ENCODE measurements at regions not wholly inside any gene's neighbourhood (a gene's known extent, or its start where the extent isn't known, plus 50 kb on each side); places are given as distances from the start of the nearest gene placed in this dataset.

DNA sequence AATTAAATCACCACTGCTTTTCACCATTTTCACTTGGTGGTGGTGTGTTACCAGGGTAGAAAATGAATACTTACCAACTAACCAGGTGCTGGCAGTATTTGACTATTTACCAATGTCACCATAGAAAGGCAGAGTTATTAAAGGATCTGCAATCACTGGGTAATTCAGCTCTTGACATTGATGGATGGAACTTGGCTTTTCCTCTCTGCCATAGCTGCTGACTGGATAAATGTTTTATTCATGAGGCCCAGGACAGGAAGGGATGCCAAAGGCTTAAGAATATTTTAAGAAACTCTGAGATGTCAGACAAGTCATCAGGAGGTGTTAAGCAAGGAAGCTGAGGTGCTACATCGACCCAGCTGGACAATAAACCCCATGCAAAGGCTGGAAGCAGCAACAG, 495.5 kb upstream of the CFAP20DC start:
- no peak for DNase-seq (ENCODE audit: low read depth)

DNA sequence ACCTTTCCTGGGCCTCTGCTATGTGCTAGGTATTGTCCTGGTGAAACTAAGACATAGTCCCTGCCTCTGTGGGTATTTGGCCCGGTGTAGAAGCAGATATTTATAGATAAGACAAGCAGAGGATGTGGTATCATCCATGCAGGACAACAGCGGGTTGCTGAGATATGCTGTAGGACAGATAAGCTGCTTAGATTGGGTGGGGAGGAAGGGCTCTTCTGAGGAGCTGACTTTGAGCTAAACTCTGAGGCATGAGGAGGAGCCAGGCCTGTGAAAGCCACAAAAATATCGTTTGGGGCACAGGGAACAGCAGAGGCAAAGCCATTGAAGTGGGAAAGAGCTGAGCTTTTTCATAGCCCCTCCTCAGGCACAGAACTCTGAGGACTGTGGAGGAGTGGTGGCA, 492.5 kb upstream of the CFAP20DC start:
- no peak for DNase-seq (ENCODE audit: low read depth)

DNA sequence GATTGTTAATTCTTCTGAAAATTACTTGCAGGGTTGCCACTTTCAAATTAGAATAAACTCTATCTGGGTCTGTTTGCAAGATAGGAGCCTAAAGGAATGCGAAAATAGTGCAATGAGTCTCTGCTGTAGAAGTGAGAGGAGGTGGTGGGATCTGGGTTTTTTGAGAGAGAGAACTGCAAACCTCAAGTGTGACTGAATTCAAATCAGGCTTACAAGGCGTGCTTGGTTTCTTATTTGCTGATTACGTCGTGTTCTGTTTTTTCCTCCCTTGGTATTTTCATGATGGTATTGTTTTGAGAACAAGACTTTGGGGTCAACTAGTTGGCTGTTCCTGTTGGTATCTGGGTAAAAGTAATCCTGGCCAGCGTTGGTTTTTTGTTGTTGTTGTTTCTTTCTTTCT, 490.9 kb upstream of the CFAP20DC start:
- DNase-seq (ENCODE audit: low read depth), result no peak

DNA sequence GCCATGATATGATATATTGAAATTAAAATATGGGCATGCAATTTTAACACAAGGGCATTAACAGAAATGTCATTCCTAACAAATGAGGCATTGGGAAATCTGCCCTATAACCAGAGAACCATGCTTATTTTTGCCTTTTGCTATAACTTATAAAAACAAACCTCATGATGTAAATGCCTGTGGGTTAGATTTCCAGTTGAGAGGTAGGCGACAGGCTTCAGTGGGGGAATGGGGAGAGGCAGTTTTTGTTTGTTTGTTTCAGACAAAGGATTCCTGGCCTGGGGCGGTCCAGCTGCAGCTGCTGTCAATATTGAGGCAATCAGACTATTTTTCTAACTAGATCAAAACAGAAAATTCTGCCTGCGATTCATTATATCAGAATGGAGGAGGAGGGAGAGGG, 490.4 kb upstream of the CFAP20DC start:
- no peak for DNase-seq (ENCODE audit: low read depth)

DNA sequence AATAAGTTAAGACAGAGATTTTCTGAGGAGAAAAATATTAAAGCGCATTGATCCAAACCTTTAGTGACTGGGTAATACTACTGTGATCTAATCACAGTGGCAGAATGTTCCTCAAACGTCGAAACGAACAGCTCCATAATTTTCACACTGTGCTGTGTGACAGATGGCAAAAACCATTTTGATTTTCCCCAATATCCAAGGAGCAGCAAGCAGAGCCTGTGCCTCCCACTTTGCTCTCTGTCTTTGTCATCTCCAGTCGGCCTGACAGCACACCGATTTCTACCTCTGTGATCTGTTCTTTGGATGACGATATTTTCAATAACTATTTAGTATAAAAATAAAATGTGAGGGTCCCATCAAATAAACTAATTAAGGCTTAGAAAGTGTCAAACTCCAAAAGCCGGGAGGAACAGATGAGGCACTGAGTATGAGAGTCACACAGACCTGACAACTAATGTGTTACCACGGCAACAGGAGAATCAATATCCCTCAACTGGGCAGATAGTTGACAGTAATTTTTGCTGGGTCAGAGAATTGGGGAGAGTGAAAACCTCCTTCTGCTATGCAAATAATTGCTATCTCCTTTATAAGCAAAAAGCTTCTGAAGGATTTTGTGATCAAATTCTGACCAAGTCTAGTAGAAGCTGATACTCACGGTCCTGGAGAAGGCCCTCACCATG, 489.1 kb upstream of the CFAP20DC start:
- no peak for DNase-seq (ENCODE audit: low read depth)

DNA sequence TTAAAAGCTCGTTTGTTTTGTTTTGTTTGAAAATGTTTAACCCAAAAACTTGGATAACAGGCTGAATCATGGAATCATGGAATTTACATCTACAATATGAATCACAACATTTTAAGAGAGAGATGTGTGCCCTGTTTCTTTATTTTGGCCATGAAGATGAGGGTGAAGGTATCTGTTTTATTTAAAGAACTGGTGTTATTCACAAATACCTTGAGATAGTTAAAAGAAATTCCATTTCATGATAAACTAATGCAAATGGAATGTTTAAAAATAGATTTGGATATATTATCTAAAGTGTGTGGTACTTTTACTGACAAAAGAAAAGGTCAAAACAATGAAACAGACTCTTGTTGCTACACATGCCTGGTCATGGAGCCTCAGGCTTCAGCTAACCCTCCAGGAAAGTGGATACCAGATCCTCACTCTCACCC, 486.0 kb upstream of the CFAP20DC start:
- DNase-seq (ENCODE audit: low read depth), result no peak

DNA sequence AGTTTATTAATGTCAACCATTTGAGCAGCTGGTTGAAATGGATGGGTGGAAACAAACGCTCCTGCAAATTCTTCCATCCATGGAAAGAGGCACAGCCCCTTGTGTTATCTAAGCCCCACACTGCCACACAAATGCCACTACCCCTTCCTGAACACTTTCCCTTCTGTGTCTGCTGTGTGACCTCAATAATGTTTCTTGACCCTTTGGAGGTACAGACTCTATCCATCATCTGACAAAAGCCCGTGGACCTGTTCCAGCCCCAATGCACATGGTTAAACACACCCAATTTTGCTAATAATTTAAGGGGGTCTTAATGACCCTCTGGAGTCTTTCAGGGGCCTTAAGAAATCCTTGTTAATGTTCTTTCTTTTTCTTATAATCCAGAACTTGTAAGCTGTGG, 482.2 kb upstream of the CFAP20DC start:
- no peak for DNase-seq (ENCODE audit: low read depth)

DNA sequence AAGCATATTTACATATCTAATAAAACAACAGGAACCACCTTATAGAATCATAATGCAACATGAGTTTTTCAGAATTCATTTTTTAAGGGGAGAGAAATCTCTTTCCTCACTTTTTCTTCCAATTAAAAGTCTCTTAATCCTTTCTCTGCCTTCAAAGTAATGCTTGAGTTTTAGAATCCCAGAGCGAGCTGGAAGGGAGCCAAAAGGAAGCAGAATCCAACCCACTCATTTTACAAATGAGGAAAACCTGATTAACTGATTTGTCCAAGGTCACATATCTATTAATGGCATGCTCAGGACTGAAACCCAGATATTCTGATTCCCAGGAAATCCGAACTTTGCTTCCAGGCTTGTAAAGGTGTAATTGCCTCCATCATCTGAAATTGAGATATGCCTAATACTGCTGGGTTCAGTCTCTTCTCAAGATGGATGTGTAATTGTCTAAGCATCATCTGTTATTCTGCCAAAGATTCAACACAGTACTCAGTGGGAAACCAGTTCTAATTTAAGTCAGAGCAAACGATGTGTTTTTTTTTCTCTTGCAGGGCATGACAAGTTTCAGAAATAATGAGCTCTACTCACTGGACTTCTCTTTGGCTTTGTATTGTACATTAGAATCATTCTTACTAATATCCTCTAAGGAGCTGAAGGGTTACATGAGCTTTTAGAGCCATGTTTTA, 481.4 kb upstream of the CFAP20DC start:
- DNase-seq (ENCODE audit: low read depth), result no peak

DNA sequence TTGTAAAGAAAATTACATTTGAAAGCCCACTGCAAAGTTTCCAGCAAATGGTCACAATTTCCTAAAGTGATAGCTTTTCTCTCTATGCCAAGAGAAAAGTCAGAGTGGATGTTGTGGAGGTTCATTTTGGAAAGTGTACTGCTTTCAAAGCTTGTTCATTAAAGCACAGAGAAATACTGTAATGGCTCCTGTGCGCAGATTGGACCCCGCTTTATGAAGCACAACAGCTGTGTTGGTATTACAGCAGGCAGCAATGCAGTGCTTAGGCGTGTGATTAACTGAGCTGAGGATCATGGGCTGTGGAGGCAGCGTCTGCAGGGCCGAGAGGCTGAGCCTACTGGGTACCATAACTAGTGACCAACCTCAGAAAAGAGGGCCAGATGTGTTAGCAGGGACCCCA, 478.4 kb upstream of the CFAP20DC start:
- DNase-seq (ENCODE audit: low read depth), result no peak

DNA sequence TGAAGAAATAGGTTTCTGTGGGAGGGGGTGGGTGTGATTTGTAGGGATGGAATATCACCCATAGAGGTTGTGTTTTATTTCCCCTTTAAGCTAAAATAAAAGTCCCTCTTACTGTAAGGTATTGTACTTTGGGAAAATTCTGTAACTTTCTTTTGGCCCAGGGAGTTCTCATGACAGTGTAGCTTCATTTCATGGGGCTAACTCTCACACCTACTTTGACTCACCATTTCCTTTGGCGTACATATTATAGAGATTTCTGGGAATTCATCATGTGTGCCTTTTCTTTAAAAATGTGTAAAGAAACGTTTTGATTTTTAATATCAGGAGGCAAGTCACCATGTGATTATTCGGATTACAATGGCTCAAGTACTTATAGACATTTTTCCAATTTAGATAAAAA, 477.7 kb upstream of the CFAP20DC start:
- DNase-seq (ENCODE audit: low read depth), result no peak

DNA sequence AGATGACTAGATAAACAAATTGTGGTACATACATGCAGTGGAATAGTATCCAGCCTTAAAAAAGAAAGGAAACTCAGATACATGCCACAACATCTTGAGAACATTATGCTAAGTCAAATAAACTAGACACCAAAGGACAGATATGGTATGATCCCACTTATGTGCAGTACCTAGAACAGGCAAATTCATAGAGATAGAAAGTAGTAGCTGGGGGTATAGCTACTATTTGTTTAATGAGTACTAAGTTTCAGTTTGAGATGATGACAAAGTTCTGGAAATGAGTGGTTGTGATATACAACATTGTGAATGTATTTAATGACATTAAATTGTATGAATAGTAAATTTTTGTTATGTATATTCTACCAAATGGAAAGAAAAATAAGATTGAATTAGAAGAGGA, 477.2 kb upstream of the CFAP20DC start:
- no peak for DNase-seq (ENCODE audit: low read depth)

DNA sequence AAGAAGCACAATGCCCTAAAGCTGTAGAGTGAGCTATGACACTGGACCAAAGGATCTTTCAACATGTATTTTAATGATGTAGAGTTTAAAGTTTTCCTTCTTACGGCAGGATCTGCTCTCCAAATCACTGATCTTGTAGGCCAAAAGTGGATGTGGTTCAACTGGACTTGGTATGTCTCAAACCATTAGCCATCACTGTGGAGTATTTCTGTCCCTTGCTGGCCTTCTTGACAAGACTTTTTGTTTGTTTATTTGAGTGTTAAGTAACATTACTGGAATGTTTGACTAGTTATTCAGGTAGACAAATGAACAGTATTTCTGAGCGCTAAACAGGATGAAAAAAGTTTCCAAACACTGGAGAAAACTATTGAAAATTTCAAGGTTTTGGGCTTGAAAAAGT, 472.7 kb upstream of the CFAP20DC start:
- no peak for DNase-seq (ENCODE audit: low read depth)

DNA sequence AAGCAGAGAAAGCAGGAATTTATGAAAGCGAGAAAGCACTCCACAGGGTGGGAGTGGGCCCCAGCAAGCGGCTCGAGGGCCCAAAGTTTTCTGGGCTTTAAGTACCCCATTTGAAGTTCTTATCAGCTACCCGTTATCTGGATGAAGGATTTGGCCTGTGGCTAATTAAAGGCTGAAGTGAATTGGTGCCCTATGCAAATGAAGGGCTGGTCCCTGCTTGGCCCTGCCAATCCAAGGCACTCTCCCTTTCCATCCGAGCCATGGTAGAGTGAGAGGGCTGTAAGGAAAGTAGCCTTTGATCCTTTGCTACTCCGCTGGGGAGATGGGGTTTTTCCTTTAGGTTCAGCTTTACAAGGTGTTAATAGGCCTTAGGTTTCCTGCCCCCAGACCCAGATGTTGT, 469.3 kb upstream of the CFAP20DC start:
- no peak for DNase-seq (ENCODE audit: low read depth)

DNA sequence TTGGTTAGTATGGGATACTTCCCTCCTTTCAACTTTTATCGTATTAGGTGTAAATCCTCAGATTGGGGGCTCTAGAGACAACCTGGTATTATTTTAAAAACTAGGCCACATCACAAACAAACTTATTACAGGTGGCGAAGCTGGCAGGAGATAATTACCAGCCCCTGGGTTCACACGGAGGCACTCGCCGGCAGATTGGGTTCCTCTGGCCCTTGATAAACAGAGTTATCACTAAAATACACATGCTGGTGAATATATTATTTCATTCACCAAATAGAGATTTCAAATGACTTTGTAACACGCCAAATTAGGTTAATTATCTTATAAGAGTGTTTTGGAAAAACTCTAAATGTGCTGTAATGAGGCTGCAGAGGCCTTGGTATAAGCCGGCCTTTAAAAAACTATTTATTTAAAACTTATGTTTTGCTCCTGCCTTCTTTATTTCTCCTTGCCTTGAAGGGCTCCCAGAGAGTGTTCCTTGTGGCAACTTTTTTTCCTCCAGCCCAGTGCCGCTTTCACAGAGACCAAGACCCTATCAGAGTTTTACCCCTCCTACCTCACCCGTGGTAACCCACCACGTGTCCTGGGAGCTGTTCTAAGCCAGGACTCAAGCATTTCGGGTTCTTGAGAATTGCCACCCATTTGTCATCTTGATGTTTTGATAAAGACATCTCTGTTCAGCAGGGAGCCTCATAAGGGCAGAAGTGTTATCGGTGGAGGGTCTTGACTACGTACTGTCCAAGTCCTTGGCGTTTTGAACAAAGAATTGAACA, 468.6 kb upstream of the CFAP20DC start:
- DNase-seq (ENCODE audit: low read depth), result no peak

DNA sequence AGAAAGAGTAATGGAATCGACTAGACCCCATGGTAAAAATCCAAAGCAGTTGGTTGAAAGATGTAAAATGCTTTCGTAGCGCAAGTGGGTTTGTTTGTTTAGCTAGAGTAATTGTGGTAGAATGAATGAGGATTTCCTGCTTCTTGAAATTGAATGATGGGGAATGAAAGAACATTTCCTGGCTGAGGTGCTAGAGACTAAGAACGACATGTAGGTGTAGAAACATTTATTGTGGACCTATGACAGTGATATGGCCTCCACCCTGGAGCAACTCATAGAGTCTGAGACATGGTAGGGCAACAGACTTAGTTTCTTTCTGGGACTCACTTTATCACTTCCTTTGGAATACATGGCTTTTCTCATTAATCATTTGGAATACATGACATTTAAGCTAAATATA, 467.6 kb upstream of the CFAP20DC start:
- no peak for DNase-seq (ENCODE audit: low read depth)

DNA sequence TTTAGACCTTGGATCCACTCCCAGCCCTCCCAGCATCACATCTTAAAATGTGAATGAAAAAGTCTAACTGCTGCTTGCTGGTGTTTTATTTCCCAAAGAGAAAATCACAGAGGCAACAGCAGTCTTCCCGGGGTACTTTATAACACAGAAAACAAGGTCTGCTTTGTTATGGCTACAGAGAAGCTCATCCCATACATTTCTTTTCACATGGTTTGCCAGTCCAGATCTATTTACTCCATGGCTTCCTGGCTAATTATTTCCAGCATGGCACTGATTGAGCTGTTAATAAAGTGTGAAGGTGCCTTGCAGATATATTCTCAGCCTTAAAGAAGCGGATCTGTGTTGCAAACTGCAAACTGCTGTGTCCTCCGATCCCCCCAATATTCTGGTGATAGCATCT, 466.1 kb upstream of the CFAP20DC start:
- DNase-seq (ENCODE audit: low read depth), result no peak

DNA sequence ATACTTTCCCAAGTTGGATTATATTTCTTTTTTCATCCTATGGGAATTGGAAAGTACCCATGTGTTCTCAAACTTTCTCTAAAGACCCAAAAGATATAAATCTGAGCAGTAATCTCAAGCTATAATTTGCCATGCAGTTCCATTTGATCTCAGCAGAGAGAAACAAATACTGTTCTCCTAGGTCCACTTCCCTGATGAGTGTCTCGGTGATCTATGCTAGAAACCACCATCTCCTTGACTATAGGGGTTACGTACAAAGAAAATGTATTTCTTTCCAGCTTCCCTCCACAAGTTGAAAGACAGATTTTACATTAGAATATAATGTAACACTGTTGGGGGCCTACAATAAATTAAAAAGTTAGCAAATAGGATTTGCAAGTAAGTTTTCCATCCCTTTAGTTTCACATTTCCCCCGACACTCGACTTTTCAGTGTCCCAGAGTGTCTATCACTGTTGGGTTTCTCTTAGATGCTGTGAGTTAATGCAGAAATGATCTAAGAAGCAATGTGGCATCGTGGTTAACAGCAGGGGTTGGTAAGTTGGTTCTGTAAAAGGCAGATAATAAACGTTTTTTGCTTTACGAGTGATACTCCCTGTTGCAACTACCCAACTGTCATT, 465.1 kb upstream of the CFAP20DC start:
- no peak for DNase-seq (ENCODE audit: low read depth)

DNA sequence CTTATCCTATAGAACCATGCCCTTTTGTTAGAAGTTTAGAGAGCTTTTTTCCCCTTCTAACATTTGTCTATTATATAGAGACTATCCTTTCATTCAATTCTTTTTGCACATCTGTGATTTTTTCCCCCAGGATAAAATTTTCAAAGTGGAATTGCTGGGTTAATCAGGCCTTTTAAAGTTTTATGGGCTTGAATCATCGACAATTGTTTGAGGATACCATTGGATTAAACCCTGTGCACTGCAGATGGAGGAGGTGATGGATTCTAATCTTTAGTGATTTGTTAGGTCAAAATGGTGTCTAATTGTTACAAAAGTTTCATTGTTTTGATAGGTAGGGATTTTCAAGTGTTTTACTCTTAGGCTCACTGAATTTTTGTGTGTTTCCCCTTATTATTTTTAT, 463.7 kb upstream of the CFAP20DC start:
- no peak for DNase-seq (ENCODE audit: low read depth)

DNA sequence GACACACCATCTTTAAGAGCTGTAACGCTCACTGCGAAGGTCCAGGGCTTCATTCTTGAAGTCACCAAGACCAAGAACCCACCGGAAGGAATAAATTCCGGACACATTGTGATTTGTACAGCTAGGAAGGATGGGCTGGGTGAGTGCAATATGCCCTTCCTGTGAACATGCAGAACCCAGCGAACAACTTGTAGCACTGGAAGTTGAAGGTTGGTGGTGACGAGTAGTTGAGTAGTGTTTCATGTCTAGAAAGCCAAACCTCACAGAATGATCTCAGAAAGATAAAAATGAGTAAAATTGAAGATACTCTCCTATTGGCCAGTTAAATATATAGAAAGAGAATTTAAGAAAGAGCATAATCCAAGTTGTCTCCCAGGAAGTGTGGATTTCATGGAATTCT, 462.2 kb upstream of the CFAP20DC start:
- no peak for DNase-seq (ENCODE audit: low read depth)

DNA sequence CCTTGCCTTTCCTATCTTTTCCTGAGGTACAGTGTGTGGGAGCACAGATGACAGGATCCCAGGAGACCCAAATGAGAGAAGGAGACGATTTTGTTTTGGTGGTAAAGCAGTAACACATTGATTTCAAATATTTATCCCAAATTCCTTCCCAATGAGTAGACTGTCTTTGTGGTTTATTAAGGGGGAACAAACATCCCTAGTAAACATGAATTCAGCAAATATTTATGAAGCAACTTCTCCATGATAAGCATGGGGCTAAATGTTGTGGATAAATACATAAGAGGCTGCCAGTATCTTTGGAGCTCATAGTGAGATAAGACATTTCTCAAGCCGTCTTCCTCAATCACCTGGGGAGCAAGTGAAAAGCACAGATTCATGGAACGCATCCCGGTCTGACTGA, 460.8 kb upstream of the CFAP20DC start:
- no peak for DNase-seq (ENCODE audit: low read depth)

DNA sequence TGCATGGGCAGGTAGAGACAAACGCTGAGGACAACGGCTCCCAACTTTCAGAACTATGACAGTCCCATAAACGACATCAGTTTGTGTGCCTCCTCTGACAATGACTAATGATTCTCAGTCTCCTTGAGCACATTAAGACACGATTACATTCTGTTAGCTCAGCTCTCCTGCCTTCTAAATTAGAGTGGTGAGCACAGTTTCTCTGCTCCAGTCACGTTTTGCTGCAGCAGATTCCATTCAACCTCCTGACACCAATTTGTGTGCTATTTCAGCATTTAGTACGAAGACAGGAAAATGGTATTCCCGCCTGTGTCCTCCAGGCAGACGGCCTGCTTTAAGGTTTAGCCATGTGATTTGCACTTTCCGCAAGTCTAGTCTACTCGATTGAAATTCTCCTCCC, 458.4 kb upstream of the CFAP20DC start:
- no peak for DNase-seq (ENCODE audit: low read depth)

DNA sequence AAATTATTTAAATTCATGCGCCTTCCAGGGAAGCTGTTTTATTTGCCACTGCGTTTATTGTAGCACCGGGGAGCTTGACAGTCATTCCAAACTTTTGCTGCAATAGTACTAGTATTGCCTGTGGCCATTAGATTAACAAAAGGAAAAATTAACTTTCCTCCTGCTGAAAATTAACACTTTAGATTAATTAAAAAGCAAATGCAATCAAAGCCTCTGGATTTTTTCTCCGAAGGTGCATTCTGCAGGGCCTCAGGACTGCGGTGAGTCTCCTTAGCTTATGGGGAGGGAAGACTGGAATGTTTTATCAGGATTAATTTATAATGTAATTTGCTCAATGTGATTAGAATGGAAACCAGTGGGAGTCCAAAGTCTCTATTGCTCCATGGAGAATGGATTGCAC, 456.4 kb upstream of the CFAP20DC start:
- no peak for DNase-seq (ENCODE audit: low read depth)

DNA sequence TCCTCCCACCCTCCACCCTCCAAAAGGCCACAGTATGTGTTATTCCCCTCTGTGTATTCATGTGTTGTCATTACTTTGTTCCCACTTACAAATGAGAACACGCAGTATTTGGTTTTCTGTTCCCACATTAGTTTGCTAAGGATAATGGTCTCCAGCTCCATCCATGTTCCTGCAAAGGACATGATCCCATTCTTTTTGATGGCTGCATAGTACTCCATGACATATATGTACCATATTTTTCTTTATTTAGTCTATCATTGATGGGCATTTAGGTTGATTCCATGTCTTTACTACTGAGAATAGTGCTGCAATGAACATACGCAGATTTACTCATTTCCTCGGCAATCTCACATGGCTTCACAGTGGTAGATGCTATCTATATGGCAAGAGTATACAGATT, 453.6 kb upstream of the CFAP20DC start:
- no peak for DNase-seq (ENCODE audit: low read depth)
